ENCODE measurements at regions not wholly inside any gene's neighbourhood (a gene's known extent, or its start where the extent isn't known, plus 50 kb on each side); places are given as distances from the start of the nearest gene placed in this dataset.
"Not testable (repeated sequence)": the region's sequence is repeated elsewhere in the genome, so short reads cannot be mapped to it uniquely, and the experiment has no call there.

- no peak for DNase-seq
Measured at GRCh38 chr2:129189617-129190319, 789.7 kb upstream of the RAB6C start.

GRCh38 chr2:129190494-129190893 is 789.0 kb upstream of the RAB6C start:
- DNase-seq, result no peak

- no peak for DNase-seq
Measured at GRCh38 chr2:129191530-129191929, 787.9 kb upstream of the RAB6C start.

GRCh38 chr2:129192117-129192516 is 787.3 kb upstream of the RAB6C start:
- no peak for DNase-seq

- DNase-seq, result no peak
Measured at GRCh38 chr2:129192841-129193253, 786.6 kb upstream of the RAB6C start.

GRCh38 chr2:129193961-129194360 is 785.5 kb upstream of the RAB6C start:
- no peak for DNase-seq

- no peak for DNase-seq
Measured at GRCh38 chr2:129199501-129199900, 780.0 kb upstream of the RAB6C start.

GRCh38 chr2:129201696-129202095 is 777.8 kb upstream of the RAB6C start:
- no peak for DNase-seq

- no peak for DNase-seq
Measured at GRCh38 chr2:129203331-129203730, 776.1 kb upstream of the RAB6C start.

GRCh38 chr2:129204581-129204980 is 774.9 kb upstream of the RAB6C start:
- not testable (repeated sequence) for DNase-seq

- DNase-seq, result no peak
Measured at GRCh38 chr2:129205176-129205575, 774.3 kb upstream of the RAB6C start.

- DNase-seq, result no peak
Measured at GRCh38 chr2:129205766-129206165, 773.7 kb upstream of the RAB6C start.

- no peak for DNase-seq
Measured at GRCh38 chr2:129212299-129212958, 767.0 kb upstream of the RAB6C start.

- DNase-seq, result no peak
Measured at GRCh38 chr2:129224022-129224421, 755.4 kb upstream of the RAB6C start.

- no peak for DNase-seq
Measured at GRCh38 chr2:129224486-129224885, 755.0 kb upstream of the RAB6C start.

GRCh38 chr2:129229196-129229595 is 750.3 kb upstream of the RAB6C start:
- DNase-seq, result no peak

- DNase-seq, result no peak
Measured at GRCh38 chr2:129229830-129230441, 749.5 kb upstream of the RAB6C start.

GRCh38 chr2:129231924-129232323 is 747.5 kb upstream of the RAB6C start:
- DNase-seq, result no peak

- no peak for DNase-seq
Measured at GRCh38 chr2:129233166-129233565, 746.3 kb upstream of the RAB6C start.

GRCh38 chr2:129233751-129234406 is 745.6 kb upstream of the RAB6C start:
- no peak for DNase-seq

GRCh38 chr2:129236601-129237000 is 742.9 kb upstream of the RAB6C start:
- DNase-seq, result no peak

GRCh38 chr2:129237966-129238725 is 741.3 kb upstream of the RAB6C start:
- DNase-seq, result no peak

- no peak for DNase-seq
Measured at GRCh38 chr2:129239141-129239540, 740.3 kb upstream of the RAB6C start.
